ENCODE measurements at regions not wholly inside any gene's neighbourhood (a gene's known extent, or its start where the extent isn't known, plus 50 kb on each side); places are given as distances from the start of the nearest gene placed in this dataset.
A peak's percentile ranks its signal among the peaks of the same experiment; 100 is the strongest.

GRCh38 chr3:27589795-27590194 is 105.6 kb upstream of the SLC4A7 start:
- DNase-seq: no peak
- no peaks in the 10 kb centered on the region for H3K36me3 ChIP-seq
- H3K4me1 ChIP-seq: peaks cover 0 to 13% (median 3%) of the 10 kb centered on the region in 4 donors
- H3K27me3 ChIP-seq: no peaks in the 10 kb centered on the region
- no peak for TF ChIP-seq CTCF (IDR thresholded peaks at IDR 0.05)
- no peak for TF ChIP-seq POLR2A (IDR thresholded peaks at IDR 0.05)
- no peaks in the 10 kb centered on the region for H3K9me3 ChIP-seq
- no peak overlapping the region for H3K4me3 ChIP-seq
- peak overlapping the region in 2 of 4 donors; percentile 12 to 47 for H3K27ac ChIP-seq

GRCh38 chr3:27585429-27585828 is 101.2 kb upstream of the SLC4A7 start:
- Histone ChIP-seq H3K4me3 (no peak overlapping the region), H3K4me1 (peaks cover 0 to 5% (median 0%) of the 10 kb centered on the region in 4 donors), H3K27me3 (no peaks in the 10 kb centered on the region), H3K27ac (peak overlapping the region in 2 of 4 donors; percentile 33 to 67), H3K36me3 (no peaks in the 10 kb centered on the region), H3K9me3 (no peaks in the 10 kb centered on the region)
- no peak for TF ChIP-seq POLR2A (IDR thresholded peaks at IDR 0.05)
- TF ChIP-seq CTCF (IDR thresholded peaks at IDR 0.05): no peak
- no peak for DNase-seq

GRCh38 chr3:27584874-27585273 is 100.7 kb upstream of the SLC4A7 start:
- Histone ChIP-seq H3K4me1 (peaks cover 0 to 2% (median 0%) of the 10 kb centered on the region in 4 donors), H3K9me3 (no peaks in the 10 kb centered on the region), H3K27ac (peak overlapping the region in 2 of 4 donors; percentile 33 to 67), H3K36me3 (no peaks in the 10 kb centered on the region), H3K4me3 (no peak overlapping the region), H3K27me3 (no peaks in the 10 kb centered on the region)
- no peak for TF ChIP-seq CTCF (IDR thresholded peaks at IDR 0.05)
- no peak for TF ChIP-seq POLR2A (IDR thresholded peaks at IDR 0.05)
- no peak for DNase-seq

DNA sequence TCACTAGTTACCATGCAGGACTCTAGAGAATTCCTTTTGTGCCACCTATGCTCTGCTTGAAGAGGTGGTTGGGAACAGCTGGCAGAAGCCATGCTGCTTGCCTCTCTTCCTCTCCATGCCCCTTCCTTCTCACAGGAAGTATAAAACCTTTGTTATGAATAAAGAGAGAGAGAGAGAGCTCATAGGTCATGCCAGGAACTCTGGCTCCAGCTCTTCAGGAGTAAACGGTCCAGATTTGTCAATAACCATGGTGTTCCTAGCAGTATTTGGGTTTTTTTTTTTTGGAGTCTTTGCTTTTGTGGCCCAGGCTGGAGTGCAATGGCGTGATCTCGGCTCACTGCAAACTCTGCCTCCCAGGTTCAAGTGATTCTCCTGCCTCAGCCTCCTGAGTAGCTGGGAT is 97.7 kb upstream of the SLC4A7 start:
- TF ChIP-seq POLR2A (IDR thresholded peaks at IDR 0.05): no peak
- no peak for TF ChIP-seq CTCF (IDR thresholded peaks at IDR 0.05)
- no peaks in the 10 kb centered on the region for H3K9me3 ChIP-seq
- H3K4me1 ChIP-seq: peaks cover 0 to 7% (median 0%) of the 10 kb centered on the region in 4 donors
- H3K4me3 ChIP-seq: no peak overlapping the region
- DNase-seq: no peak
- no peaks in the 10 kb centered on the region for H3K27me3 ChIP-seq
- H3K27ac ChIP-seq: no peak overlapping the region
- no peaks in the 10 kb centered on the region for H3K36me3 ChIP-seq

DNA sequence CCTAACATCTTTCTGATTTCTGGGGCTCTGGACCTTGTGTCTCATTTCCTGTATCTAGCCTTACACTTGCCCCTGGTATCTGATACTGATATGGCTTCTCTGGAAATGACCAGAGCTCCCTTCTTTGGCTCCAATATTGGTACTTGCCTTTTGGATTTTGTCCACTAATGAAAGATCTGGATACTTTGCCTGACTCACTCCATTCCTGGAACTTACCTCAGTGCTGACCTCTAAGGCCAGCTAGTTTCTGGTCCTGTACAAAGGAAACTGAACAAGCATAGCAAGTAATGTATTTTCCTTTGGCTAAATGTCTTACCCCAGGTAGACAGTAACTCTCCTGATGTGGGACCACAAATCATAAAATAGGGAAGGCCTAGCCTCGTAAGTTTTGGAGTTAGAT is 93.8 kb upstream of the SLC4A7 start:
- H3K27me3 ChIP-seq: no peaks in the 10 kb centered on the region
- H3K27ac ChIP-seq: no peak overlapping the region
- H3K4me3 ChIP-seq: no peak overlapping the region
- DNase-seq: no peak
- H3K4me1 ChIP-seq: peaks cover 0 to 7% (median 0%) of the 10 kb centered on the region in 4 donors
- H3K9me3 ChIP-seq: no peaks in the 10 kb centered on the region
- TF ChIP-seq CTCF (IDR thresholded peaks at IDR 0.05) (no peak), POLR2A (IDR thresholded peaks at IDR 0.05) (no peak)
- H3K36me3 ChIP-seq: no peaks in the 10 kb centered on the region

DNA sequence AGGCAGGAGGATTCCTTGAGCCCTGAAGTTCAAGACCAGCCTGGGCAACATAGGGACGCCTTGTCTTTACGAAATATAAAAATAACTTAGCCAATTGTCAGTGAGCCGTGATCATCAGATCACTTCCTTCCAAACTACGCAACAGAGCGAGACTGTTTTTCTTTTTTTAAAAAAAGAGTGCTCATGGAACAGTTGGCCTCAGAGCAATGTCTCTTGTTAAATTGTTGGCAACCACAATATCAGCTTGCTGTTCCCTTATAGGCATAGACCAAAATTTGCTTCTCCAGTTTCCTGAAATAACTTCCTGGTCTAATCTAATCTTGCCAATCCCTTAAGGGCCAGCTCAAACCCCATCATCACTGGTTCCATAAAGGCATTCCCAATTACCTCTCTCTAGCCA is 93.3 kb upstream of the SLC4A7 start:
- no peaks in the 10 kb centered on the region for H3K27me3 ChIP-seq
- no peaks in the 10 kb centered on the region for H3K9me3 ChIP-seq
- no peak for TF ChIP-seq CTCF (IDR thresholded peaks at IDR 0.05)
- no peak for TF ChIP-seq POLR2A (IDR thresholded peaks at IDR 0.05)
- peaks cover 0 to 7% (median 0%) of the 10 kb centered on the region in 4 donors for H3K4me1 ChIP-seq
- DNase-seq: no peak
- no peak overlapping the region for H3K4me3 ChIP-seq
- no peak overlapping the region for H3K27ac ChIP-seq
- no peaks in the 10 kb centered on the region for H3K36me3 ChIP-seq

Measured in Peyer's patch (tissue), 4 donors.